Hematopoietic multipotent progenitor cell treated with erythropoietin and hydrocortisone succinate and interleukin-3 and kit ligand, for 6 days (in vitro differentiated cells): ENCODE measurements at regions not wholly inside any gene's neighbourhood (a gene's known extent, or its start where the extent isn't known, plus 50 kb on each side); places are given as distances from the start of the nearest gene placed in this dataset.
"Not testable (repeated sequence)": the region's sequence is repeated elsewhere in the genome, so short reads cannot be mapped to it uniquely, and the experiment has no call there.

ENCODE experiments used
- DNase-seq: peaks from one replicate; pipeline ENCODE4 v3.0.0-alpha.2; 2015

DNA sequence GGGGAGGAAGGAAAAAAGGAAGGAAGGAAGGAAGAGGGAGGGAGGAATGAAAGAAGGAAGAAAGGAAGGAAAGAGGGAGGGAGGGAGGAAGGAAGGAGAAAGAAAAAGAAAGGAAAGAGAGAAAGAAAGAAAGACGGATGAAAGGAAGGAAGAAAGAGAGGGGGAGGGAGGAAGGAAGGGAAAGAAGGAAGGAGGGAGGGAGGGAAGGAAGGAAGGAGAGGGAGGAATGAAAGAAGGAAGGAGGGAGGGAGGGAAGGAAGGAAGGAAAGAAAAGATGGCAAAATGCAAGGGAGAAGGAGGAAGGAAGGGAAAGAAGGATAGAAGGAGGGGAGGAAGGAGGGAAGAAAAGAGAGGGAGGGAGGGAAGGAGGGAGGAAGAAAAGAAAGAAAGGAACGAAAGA lies 257.3 kb upstream of the C16orf82 start:
- no peak for DNase-seq

DNA sequence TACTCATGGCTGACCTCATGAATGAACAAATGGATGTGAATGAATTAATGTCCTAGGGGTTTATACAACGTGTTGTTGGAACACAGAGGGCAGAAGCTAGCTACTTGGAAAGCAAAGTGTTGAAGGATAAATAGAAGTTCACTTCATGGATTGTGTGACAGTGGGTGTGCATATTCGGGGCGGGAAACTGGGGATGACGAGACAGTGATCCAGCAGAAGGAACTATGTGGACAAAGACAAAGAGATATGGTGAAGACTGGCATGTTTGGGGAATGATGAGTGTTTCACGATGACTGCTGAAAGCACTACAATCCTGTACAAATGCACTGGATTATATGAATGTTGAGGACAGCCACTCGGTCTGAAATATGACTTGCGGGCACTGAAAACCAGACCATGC lies 250.5 kb upstream of the C16orf82 start:
- DNase-seq = no peak

DNA sequence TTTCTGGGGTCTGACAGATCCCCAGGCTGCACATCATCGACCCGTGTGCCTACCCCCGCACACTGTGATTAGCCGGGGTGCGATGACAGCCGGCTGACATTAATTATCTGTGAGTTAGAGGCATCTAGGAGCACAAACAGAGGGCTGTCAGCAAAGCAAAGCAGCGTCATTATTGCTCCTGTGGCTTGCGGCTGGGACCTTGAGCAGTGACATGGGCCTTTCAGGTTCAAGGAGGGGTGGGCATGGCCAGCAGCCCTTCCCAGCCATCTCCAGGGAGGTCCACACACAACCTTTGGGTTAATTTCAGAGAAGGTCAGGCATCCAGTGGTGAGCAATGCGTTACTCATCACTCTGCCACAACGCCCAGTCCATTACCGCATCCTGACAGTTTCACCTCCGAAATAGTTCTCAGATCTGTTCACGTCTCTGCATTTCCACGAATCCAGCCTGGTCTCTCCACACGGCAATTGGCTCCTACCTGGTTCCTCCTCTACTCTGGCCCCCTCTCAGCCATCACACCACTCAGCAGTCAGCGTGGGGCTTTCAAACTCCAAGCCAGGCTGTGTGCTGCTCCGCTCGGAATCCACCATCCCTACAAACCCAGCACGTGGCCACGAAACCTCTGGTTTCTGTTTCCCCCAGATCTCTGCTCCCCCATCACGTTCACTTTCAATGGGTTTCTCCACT lies 249.7 kb upstream of the C16orf82 start:
- no peak for DNase-seq

DNA sequence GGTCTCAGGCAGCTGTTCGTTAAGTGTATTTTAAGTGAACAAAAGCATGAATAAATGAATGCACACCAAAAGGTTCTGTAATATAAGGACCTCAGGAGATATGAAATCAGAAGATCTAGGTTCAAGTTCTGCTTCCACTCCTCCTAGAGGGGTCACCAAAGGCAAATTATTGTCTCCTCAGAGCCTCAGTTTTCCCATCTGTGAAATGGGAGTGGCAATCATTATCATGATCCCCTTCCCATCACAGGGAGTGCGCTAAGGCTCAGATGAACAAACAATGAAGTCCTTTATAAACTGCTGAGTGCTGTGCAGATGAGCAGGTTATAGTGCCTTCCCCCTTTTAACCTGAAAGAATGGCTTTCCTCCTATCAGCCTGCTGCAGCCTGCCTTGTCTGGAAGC lies 248.3 kb upstream of the C16orf82 start:
- DNase-seq = no peak

DNA sequence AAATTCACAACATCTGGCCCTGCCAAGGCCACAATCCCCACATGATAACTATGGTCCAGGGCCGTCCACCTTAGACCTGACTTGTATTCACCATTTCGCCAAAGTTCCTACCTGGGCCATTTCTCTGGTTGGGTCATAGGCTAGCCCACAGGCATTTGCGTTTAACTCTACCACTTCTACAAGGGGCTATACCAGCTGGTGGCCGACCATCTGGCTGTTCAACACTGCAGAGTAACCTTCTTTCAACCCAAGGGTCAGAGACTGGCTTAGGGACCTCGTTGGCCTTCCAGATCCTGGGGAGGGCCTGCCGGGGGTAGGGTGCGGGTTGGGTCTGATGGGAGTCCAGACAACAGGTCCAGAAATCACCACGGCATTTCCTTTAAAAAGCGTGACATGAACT lies 242.3 kb upstream of the C16orf82 start:
- no peak for DNase-seq

DNA sequence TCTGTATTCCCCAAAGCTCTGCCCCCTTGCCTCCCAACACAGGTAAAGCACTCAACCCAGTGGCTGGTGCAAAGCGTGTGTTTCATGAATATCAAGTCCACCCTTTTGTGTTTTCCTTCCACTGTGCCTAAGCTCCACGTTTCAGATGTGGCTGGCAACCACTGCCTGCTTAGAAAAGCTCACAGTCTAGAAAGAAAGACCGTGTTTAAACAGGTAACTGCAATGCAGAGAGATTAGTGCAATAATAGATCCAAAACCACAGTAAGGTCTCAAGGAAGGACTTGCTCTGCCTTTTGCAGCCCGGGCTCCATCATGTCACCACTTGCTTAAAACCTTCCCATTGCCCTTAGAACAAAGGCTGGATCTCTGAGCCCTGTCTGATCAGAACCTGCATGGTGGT lies 240.2 kb upstream of the C16orf82 start:
- no peak for DNase-seq

DNA sequence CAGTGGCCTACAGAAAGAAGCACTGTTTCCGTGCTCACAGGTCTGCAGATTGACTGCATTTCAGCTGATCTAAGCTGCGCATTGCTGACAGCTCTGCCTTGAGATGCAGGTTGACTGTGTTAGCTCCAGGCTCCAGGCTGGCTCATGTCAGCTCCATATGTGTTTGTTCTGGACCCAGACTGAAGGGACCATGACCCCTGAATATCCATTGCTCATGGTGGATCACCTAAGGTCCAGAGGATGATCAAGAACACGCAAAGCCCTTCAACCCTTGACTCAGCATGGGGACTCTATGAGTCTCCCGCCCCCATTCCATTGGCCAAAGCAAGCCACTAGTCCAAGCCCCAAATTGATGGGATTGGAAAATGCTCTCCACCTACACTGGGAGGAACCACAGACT lies 239.3 kb upstream of the C16orf82 start:
- DNase-seq = no peak

DNA sequence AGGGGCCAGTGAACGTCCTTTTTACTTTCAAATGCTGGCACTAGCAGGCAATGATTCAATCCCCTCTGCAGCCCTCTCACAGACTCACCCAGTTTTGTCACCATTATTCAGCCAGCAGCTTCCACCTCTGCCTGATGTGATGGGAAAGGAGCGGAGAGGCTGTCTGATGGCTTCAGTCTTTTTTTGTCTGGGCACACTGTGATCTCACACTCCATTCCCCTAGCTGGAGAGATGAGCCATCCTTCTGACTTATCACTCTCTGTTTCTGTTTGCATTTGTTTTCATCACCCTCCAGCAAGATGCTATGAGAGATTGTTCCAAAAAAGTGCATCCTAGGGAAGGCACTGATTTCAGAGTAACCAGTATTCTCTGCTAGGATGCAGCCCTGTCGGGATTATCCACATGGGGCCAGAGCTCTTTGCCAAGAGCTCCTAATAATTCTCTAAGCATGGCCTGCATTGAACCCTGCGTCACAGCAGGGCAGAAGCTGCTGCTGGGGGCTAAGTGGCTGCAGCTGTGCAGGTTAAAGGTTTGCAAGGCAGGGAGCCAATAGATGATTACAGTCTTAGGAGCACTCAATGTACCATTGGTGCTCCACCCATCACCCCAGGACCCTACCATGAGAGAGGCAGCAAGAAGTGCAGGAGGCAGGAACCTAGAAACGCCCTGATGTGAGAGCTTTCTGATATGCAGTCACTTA lies 236.1 kb upstream of the C16orf82 start:
- no peak for DNase-seq

DNA sequence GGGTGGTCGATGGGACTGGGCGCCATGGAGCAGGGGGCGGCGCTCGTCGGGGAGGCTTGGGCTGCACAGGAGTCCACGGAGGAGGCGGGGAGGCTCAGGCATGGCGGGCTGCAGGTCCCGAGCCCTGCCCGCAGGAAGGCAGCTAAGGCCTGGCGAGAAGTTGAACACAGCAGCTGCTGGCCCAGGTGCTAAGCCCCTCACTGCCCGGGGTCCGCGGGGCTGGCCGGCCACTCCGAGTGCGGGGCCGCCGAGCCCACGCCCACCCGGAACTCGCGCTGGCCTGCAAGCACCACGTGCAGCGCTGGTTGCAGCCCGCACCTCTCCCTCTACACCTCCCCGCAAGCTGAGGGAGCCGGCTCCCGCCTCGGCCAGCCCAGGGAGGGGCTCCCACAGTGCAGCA lies 230.6 kb upstream of the C16orf82 start:
- DNase-seq = not testable (repeated sequence)

DNA sequence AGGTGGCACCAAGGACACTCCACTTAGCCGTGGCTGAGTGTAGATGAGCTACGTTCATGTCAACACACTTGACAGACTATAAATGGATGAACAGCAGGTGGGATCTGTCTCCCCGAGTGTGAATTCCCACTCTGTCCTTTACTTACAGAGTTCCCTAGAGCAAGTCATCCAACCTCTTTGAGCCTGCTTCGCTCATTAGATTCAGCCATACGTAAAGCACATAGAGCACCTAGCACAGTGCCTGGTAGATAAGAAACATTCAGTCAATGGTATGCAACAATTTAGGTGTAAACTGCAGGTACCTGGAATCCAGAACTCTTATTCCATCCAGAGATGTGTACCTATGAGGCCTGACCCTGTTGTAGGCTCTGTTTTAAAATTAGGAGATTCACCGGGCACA lies 227.8 kb upstream of the C16orf82 start:
- no peak for DNase-seq

DNA sequence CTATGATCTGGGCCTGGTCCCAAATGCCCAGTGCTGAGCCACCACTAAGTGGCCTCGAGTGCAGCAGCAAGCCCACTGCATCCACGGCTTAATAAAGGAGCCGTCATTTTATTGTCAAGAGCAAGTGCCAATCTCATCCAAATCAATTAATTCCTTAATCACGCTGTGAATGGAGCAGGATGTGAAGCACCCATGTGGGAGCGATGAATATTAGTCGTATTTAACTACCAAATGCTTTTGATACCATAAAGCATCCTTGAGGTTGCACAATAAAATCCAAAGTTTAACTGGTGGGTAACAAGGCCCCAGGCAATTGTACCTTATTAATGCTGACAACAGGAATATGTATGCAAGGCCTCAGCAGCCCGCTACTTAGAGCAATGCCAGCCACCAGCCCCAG lies 226.0 kb upstream of the C16orf82 start:
- no peak for DNase-seq

DNA sequence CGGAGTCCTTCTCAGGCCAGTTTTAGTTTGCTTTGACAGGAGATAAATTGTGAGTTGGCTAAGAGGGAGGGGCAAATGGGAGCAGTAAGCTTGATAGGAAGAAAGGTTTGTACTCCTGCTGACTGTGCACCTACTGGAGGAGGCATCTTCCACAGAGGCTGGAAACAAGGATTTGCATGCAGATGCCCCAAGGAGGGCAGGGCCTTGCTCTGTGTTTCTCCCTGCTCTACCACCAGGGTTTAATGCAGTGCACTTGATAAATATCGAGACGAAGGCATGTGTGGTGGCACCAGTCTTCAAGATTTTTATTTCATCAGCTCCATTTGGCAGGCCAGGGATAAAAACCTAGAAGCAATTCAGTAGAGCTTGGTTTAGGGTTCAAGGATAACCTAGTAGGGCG lies 210.5 kb upstream of the C16orf82 start:
- DNase-seq = no peak

DNA sequence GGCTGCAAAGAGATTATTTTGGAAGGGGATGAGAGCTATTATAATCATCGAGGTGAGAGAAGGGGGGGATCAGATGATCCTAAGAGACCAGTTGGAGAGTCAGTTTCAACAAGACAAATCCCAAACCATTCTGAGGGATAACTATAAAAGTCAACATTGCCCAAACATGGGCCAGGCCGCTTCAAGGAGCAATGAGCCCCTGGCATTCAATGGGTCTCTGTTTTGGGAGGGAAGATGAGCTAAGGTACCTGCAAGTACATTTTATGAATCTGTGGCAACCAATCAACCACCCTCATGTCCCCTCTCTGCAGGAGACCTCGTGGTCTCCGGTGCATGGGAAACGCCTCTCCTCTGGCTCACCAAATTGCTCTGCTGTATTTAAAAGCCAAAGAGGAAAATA lies 209.9 kb upstream of the C16orf82 start:
- no peak for DNase-seq

DNA sequence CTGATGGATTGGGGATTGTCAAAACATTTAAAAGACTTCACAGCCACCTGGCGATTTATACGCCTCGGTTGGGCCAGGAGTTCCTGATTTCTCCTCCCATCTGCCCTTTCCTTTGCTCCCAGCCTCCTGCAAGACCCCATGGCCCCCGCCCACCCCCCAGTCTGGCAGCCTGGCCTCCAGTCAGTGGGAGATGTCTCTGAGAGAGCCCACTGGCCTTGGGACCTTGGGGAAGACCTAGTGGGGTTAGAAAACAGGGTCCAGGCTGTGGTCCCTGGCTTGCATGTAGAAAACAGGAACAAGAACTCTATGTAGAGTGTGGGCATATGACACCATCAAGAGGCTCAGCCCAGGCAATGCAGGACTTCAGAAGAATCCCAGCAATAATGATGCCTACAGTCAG lies 209.4 kb upstream of the C16orf82 start:
- DNase-seq = no peak

DNA sequence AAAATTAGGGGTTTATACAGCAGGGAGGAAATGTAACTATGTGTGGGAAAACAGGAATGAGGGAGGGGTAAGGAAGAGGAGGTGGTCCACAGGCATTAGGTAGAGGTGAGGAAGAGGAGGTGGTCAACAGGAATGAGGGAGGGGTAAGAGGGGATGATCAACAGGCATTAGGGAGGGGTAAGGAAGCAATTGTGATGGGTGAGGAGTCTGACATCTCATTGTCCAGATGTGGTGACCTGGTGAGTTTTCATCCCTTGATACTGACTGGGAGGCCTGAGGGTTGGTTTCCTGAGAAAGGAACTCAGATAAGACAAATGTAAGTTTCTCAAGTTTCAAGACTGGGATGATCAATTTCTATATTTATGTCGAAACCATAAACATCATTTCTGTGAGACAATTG lies 206.2 kb upstream of the C16orf82 start:
- no peak for DNase-seq

DNA sequence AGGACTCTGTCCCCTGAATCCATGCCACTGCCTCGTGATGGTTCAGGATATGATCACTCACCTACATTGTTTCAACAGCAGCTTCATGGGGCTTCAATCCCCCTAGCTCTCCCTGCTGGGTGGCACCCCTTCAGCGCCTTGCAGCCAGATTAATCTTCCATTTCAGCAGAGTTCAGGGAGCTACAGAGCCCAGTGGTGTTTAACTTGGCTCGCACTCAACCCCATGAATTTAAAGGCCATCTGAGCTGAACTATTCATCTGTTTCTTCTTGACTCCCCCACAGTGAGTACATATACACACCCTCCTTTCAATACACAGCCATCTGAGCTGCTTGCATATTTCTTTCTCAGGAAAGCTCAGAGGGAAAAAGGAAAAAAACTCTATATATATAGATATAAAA lies 202.8 kb upstream of the C16orf82 start:
- DNase-seq = no peak

DNA sequence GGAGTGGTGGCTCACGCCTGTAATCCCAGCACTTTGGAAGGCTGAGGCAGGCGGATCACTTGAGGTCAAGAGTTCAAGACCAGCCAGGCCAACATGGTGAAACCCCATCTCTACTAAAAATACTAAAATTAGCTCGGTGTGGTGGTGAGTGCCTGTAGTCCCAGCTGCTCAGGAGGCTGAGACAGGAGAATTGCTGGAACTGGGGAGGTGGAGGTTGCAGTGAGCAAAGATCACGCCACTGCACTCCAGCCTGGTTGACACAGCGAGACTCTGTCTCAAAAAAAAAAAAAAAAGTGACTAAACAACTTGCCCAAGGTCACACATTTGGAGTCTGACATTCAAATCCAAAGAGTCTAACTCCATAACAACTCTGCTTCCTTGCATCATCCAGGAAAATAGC lies 192.4 kb upstream of the C16orf82 start:
- not testable (repeated sequence) for DNase-seq

DNA sequence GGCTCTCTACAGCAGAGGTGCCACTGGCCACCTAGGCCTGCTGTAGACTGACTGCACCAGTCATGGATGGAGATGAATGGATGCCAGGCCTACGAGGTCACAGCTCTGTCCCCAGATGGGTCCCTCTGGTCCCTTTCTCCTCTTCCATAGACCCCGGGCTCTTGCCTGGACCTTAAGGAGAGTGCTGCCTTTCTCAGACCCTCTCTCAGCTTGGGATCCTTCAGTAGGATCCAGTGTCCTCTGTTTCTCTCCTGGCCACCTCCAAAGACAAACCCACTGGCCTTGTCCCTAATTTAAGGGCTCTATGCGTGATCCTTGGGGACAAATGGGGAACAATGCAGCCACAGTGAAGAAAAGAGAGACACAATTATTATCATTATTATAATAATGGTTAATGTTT lies 189.3 kb upstream of the C16orf82 start:
- no peak for DNase-seq

DNA sequence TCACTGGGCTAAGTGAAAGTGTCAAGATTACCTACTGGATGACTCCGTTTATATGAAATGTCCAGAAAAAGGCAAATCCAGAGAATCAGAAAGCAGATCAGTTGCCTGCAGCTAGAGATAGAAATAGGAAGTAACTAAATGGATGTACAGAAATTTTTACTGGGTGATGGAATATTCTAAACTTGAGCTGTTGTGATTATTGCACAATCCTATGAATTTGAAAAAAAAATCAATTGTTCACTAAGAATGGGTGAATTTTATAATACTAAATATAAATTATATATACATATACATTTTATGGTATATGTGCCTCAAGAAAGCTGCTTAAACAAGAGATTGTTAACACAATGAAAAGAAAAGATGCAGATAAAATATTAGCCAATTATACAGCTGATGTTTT lies 181.1 kb upstream of the C16orf82 start:
- no peak for DNase-seq

DNA sequence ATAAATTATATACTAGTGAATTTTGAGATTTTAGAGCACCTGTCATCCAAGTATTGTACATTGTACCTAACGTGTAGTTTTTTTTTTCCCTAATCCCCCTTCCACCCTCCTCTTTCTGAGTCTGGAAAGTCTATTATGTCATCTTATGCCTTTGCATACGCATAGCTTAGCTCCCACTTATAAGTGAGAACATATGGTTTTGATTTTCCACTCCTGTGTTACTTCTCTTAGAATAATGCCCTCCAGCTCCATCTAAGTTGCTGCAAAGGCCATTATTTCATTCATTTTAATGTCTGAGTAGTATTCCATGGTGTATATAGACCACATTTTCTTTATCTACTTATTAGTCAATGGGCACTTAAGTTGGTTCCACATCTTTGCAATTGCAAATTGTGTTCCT lies 177.0 kb upstream of the C16orf82 start:
- no peak for DNase-seq

DNA sequence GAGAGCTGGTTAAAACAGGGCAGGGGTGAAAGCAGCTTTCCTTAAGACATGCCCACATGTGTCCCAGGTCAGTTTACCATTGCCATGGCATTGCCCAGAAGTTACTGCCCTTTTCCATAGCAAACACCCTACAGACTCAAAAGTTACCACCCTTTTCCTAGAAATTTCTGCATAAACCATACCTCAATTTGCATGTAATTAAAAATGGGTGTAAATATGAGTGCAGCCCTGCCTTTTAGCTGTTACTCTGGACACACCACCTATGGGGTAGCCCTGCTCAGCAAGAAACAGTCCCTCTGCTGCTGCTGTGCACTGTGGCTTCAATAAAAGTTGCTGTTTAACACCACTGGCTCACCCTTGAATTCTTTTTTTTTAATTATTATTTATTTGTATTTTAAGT lies 168.5 kb upstream of the C16orf82 start:
- DNase-seq = no peak

DNA sequence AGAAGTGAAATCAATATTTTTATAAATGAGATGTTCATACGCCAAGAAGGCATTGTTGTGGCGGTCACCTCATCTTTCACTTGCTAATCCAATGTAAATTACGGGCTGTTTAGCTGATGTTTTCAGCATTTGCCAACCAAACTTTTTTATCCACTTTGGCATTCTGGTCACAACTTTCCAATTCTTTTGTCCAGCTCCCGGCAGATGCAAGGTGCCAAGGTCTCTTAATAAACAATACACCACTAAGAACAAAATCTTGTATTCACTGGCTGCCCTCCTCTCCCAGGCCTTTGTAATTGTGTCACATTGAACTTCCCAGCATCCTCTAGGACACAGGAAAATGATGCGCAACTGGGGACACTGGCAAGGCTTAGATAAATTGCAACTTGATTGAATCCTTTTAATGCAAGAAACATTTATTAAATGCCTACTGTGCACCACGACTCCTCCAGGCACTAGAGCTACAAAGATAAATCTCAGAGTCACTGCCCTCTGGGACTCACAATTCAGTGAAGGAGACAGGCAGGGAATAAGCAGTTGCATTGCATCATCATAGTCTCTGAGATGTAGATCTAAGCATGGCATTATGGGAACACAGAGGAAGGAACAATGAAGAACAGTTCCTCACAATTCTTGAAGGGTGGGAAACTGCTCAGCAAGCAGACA lies 165.4 kb upstream of the C16orf82 start:
- no peak for DNase-seq

DNA sequence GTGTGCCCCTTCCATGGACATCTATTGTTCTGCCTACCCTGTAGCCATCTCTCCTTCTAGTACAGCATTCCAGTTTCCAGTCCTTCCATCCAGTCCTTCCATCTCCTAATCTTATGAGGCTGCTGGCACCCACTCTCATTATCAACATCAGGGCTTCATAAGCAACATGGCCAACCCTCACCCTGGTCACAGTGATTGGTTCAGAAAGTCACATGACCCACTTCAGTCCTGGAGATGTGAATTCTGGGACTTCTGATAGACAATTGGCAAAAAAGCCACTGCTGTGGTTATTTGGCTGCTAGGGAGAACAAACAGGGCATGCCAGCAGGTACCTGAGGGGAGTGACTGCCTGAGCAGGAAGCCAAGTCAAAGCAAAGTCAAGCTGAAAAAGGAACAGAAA lies 164.7 kb upstream of the C16orf82 start:
- no peak for DNase-seq

DNA sequence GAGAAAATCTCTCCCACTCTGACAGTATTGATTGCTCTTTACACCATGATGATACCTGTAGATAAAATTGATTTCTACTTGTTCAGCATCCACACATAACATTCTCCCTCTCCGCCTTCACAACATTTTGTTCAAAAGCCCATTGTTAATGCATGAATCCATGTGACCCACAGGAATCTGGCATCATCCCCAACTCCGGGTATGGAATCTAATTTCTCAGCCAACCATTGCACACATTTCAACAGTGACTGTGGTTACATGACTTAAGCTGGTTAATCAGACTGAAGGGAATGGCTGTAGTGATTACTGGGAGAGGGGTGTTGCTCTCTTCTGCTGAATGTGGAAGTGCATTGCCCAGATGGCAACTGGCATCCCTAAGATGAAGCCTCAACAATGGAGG lies 161.4 kb upstream of the C16orf82 start:
- no peak for DNase-seq

DNA sequence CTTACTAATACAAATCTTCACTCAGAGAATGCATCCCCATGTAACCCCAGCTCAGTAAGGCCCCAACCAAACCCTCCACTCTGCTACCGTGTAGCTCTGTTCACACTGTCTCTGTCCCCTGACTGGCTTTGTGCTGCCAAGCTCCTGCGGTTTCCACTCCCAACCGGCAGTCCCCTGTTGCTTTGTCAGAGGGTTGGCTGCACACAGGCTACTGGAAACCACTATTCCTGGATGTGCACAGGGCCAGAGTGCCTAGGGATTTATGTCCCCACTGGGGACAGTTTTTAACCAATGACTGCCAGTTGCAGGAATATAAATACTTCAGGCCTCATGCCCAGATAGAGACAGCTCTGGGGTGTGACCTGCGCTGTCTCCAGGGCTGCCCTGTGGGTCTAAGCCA lies 157.1 kb upstream of the C16orf82 start:
- DNase-seq = no peak
